K562 (cell line): ENCODE measurements at regions not wholly inside any gene's neighbourhood (a gene's known extent, or its start where the extent isn't known, plus 50 kb on each side); places are given as distances from the start of the nearest gene placed in this dataset.

Experiments
- ATAC-seq: fragments of 200-7000 bp; cut with Tn5 transposase; 3 replicates; pipeline ENCODE4 v1.9.1; 2020; ENCODE audit warnings: moderate library complexity
- BruUV-seq: library from RNA; stranded (reverse); fragments of 400-500 nt; replicated peaks from 2 replicates; lab custom pipeline; 2021; lab: Mats Ljungman, UMichigan
- CTCF ChIA-PET: fragments of 300-600 bp; formaldehyde crosslinking; extraction: SDS; loops from one replicate; lab custom pipeline; 2021; ENCODE audit warnings: low intra/inter-chr PET ratio; lab: Yijun Ruan, JAX
- POLR2A ChIA-PET: fragments of 300-600, 350-650 bp; sonication (Branson Sonifier 250); formaldehyde crosslinking; extraction: SDS; loops from one replicate; lab custom pipeline; 2021; ENCODE audit warnings: antibody characterized with exemption, inconsistent platforms; lab: Yijun Ruan, JAX
- DNase-seq, 4 experiments: peaks; one replicate each; pipeline versions ENCODE4 v3.0.0 to v3.0.0-alpha.2; 2011 to 2018; ENCODE audit warnings: low spot score in 3 of 4, mixed read lengths in 3 of 4; ENCODE audit errors: extremely low read depth in 1 of 4
- FAIRE-seq: peaks from 2 replicates; lab custom pipeline; 2011; peaks lifted over from hg19 to GRCh38; lab: Jason Lieb, UNC
- H2AFZ ChIP-seq: 2 replicates; pipeline ENCODE4 v1.6.0; 2011; ENCODE audit warnings: low read depth, low read length, control low read depth, inconsistent platforms
- H3K27ac ChIP-seq: fragments of 200-600 bp; 3 replicates; pipeline ENCODE4 v1.8.0; 2011; ENCODE audit warnings: low read depth, mild to moderate bottlenecking, control low read depth, inconsistent platforms, low read length, moderate library complexity, mixed read lengths; ENCODE audit errors: extremely low read depth
- H3K27me3 ChIP-seq, 2 experiments: fragments of 300-600 bp in 1 of 2; 2 replicates in 1 of 2; 3 replicates in 1 of 2; pipeline versions ENCODE4 v1.6.0 to v1.8.0; 2011; ENCODE audit warnings: inconsistent platforms in 2 of 2, low read length in 2 of 2, mild to moderate bottlenecking in 1 of 2, mixed read lengths in 1 of 2, moderate library complexity in 1 of 2; ENCODE audit not compliant: control insufficient read depth in 2 of 2, insufficient read depth in 2 of 2
- H3K36me3 ChIP-seq: fragments of 300-600 bp; 3 replicates; pipeline ENCODE4 v1.8.0; 2011; ENCODE audit warnings: mild to moderate bottlenecking, low read length, inconsistent platforms; ENCODE audit not compliant: control insufficient read depth, insufficient read depth
- H3K4me1 ChIP-seq, 2 experiments: fragments of 200-600 bp in 1 of 2; replicated peaks in 1 of 2; 2 replicates in 1 of 2; 3 replicates in 1 of 2; pipeline versions ENCODE4 v1.5.1 to v1.8.0; 2011; ENCODE audit warnings: inconsistent platforms in 2 of 2, low read length in 2 of 2, mild to moderate bottlenecking in 1 of 2, mixed read lengths in 1 of 2, moderate library complexity in 1 of 2; ENCODE audit not compliant: control insufficient read depth in 2 of 2, insufficient read depth in 2 of 2
- H3K4me2 ChIP-seq: 2 replicates; pipeline ENCODE4 v1.6.1; 2011; ENCODE audit warnings: low read length, control low read depth, inconsistent platforms, mixed read lengths; ENCODE audit not compliant: insufficient read depth
- H3K4me3 ChIP-seq: fragments of 200-600 bp; sonication (generic), shearing (Covaris generic); 2 replicates; pipeline ENCODE4 v1.5.1; 2016; ENCODE audit warnings: control low read depth, inconsistent platforms
- H3K79me2 ChIP-seq: fragments of 200-600 bp; 3 replicates; pipeline ENCODE4 v1.8.0; 2011; ENCODE audit warnings: low read length, inconsistent platforms; ENCODE audit not compliant: control insufficient read depth, insufficient read depth
- H3K9ac ChIP-seq, 2 experiments: 2 replicates each; pipeline versions ENCODE4 v1.6.0 to v1.6.1; 2011; ENCODE audit warnings: low read depth in 2 of 2, low read length in 2 of 2, control low read depth in 1 of 2, inconsistent platforms in 1 of 2, mild to moderate bottlenecking in 1 of 2, mixed read lengths in 1 of 2; ENCODE audit not compliant: insufficient read depth in 1 of 2
- H3K9me1 ChIP-seq: one replicate; pipeline ENCODE4 v1.6.0; 2011; ENCODE audit warnings: inconsistent platforms, mild to moderate bottlenecking, low read length, moderate library complexity; ENCODE audit not compliant: control insufficient read depth, insufficient read depth
- H3K9me3 ChIP-seq: replicated peaks from 2 replicates; pipeline ENCODE4 v1.5.1; 2011; ENCODE audit warnings: low read depth, low read length, inconsistent platforms; ENCODE audit not compliant: control insufficient read depth, insufficient read depth
- H4K20me1 ChIP-seq: replicated peaks from 2 replicates; pipeline ENCODE4 v1.6.1; 2011; ENCODE audit warnings: low read length, inconsistent platforms, mixed read lengths; ENCODE audit not compliant: control insufficient read depth, insufficient read depth
- ARID1B ChIP-seq: fragments of 450-650 bp; IDR thresholded peaks from 2 replicates; pipeline ENCODE4 v1.6.1; 2016; ENCODE audit warnings: antibody characterized with exemption, mild to moderate bottlenecking, inconsistent platforms
- CGGBP1 ChIP-seq: fragments of 250-450 bp; sonication (Bioruptor Pico); IDR thresholded peaks from 2 replicates; pipeline ENCODE4 v1.9.0; 2021; ENCODE audit warnings: mild to moderate bottlenecking
- ESRRB ChIP-seq: fragments of 250-450 bp; sonication (Bioruptor Pico); IDR thresholded peaks from 2 replicates; pipeline ENCODE4 v1.5.0; 2020; ENCODE audit warnings: mild to moderate bottlenecking, moderate library complexity, borderline replicate concordance
- HEY1 ChIP-seq: fragments of 250-450 bp; sonication (Bioruptor Pico); IDR thresholded peaks from 2 replicates; pipeline ENCODE4 v1.5.0; 2020; ENCODE audit warnings: mild to moderate bottlenecking, moderate library complexity, borderline replicate concordance
- SMAD2 ChIP-seq: fragments of 150-350 bp; IDR thresholded peaks from 2 replicates; pipeline ENCODE4 v1.6.1; 2014; ENCODE audit warnings: low read depth, mild to moderate bottlenecking, low read length
- TAF15 ChIP-seq: fragments of 200-400 bp; formaldehyde crosslinking; IDR thresholded peaks from 2 replicates; pipeline ENCODE4 v1.6.1; 2017; ENCODE audit warnings: mild to moderate bottlenecking, low read depth, low read length, moderate library complexity
- THRAP3 ChIP-seq: fragments of 450-650 bp; IDR thresholded peaks from 2 replicates; pipeline ENCODE4 v1.6.1; 2016; ENCODE audit warnings: mild to moderate bottlenecking, inconsistent platforms, borderline replicate concordance
- ZNF395 ChIP-seq: fragments of 200-800 bp; sonication (Bioruptor generic); IDR thresholded peaks from 2 replicates; pipeline ENCODE4 v1.6.1; 2017; ENCODE audit warnings: missing genetic modification characterization, missing compliant biosample characterization
- in situ Hi-C: fragments of 300-500 bp; cut with MboI; formaldehyde crosslinking; loops from 4 replicates; pipeline ENCODE4 v1.15.0; 2018; ENCODE audit warnings: inconsistent platforms, mixed read lengths
- intact Hi-C: fragments of 100-400 bp; cut with micrococcal nuclease; formaldehyde crosslinking; loops from 2 replicates; pipeline ENCODE4 v1.14.2; 2022

GRCh38 chr1:184189361-184189760 is 137.8 kb downstream of the TSEN15 start:
- no peak overlapping the region for H2AFZ ChIP-seq
- in situ Hi-C loops (no loop called here), intact Hi-C loops (no loop called here)
- no peak for ATAC-seq
- FAIRE-seq: no peak
- H3K4me1 ChIP-seq: no peaks in the 10 kb centered on the region
- TF ChIP-seq ESRRB (no peak), ZNF395 (CRISPR knock-in tag) (no peak), HEY1 (no peak), THRAP3 (no peak), CGGBP1 (CRISPR knock-in tag) (no peak), TAF15 (no peak), SMAD2 (no peak), ARID1B (no peak)
- BruUV-seq: no TSS peak
- no peak overlapping the region for H3K4me2 ChIP-seq
- no peaks in the 10 kb centered on the region for H3K9me3 ChIP-seq
- no peak overlapping the region for H3K9ac ChIP-seq
- no peaks in the 10 kb centered on the region for H3K36me3 ChIP-seq
- DNase-seq: no peak
- H3K79me2 ChIP-seq: no peaks in the 10 kb centered on the region
- CTCF ChIA-PET: no interaction called here
- no peak overlapping the region for H3K27ac ChIP-seq
- no peaks in the 10 kb centered on the region for H4K20me1 ChIP-seq
- POLR2A ChIA-PET: no interaction called here
- peaks cover 6 to 11% of the 10 kb centered on the region in 2 experiments; a peak in 4 of 5 replicates for H3K27me3 ChIP-seq
- no peaks in the 10 kb centered on the region for H3K9me1 ChIP-seq
- no peak overlapping the region for H3K4me3 ChIP-seq
